ENCODE measurements at regions not wholly inside any gene's neighbourhood (a gene's known extent, or its start where the extent isn't known, plus 50 kb on each side); places are given as distances from the start of the nearest gene placed in this dataset.
A peak's percentile ranks its signal among the peaks of the same experiment; 100 is the strongest.

GRCh38 chr6:22053391-22053997, 243.3 kb downstream of the PRL start:
- no peak for DNase-seq (ENCODE audit: extremely low spot score)
- TF ChIP-seq, protein P1, sequence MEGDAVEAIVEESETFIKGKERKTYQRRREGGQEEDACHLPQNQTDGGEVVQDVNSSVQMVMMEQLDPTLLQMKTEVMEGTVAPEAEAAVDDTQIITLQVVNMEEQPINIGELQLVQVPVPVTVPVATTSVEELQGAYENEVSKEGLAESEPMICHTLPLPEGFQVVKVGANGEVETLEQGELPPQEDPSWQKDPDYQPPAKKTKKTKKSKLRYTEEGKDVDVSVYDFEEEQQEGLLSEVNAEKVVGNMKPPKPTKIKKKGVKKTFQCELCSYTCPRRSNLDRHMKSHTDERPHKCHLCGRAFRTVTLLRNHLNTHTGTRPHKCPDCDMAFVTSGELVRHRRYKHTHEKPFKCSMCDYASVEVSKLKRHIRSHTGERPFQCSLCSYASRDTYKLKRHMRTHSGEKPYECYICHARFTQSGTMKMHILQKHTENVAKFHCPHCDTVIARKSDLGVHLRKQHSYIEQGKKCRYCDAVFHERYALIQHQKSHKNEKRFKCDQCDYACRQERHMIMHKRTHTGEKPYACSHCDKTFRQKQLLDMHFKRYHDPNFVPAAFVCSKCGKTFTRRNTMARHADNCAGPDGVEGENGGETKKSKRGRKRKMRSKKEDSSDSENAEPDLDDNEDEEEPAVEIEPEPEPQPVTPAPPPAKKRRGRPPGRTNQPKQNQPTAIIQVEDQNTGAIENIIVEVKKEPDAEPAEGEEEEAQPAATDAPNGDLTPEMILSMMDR (IDR thresholded peaks at IDR 0.05; ENCODE audit: control extremely low read depth, extremely low read depth, low read depth, missing control alignments), result no peak
- POLR2A ChIA-PET, result no interaction called here
- CTCF ChIA-PET, result interaction anchor here (0.8 to 1.6 kb wide), 2 partner anchors 9 to 11 kb away, joined by 3 to 6 read pairs; no protein-coding TSS in a partner anchor

DNA sequence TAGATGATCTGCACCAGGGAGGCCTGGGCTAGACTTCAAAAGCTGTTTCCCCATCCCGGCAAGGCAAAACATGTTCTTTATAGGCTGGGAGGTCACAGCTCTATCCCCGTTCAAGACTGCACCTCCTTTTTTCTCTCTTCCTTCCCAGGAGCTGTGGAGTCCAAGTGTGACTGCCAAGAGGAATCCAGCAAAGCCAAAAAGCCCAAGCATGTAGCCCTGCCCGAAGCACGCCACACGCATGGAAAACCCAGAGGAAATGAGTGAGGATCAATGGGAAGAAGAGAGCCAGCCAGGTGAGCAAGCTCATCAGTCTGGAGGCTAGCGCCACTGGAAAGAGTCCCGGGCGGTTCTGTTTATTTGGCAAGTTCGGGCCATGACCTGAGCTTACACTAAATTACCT, 240.4 kb downstream of the PRL start:
- TF ChIP-seq, protein P1 (IDR thresholded peaks at IDR 0.05; ENCODE audit: control extremely low read depth, extremely low read depth, low read depth, missing control alignments), result no peak
- ChIA-PET CTCF (interaction anchor here (1.1 to 1.3 kb wide), 2 partner anchors 9 to 13 kb away, joined by 4 to 6 read pairs; no protein-coding TSS in a partner anchor), POLR2A (no interaction called here)
- DNase-seq (ENCODE audit: extremely low spot score), result no peak

- no peak for DNase-seq (ENCODE audit: extremely low spot score)
- POLR2A ChIA-PET, result no interaction called here
- CTCF ChIA-PET, result no interaction called here
- TF ChIP-seq, protein P1 (IDR thresholded peaks at IDR 0.05; ENCODE audit: control extremely low read depth, extremely low read depth, low read depth, missing control alignments), result no peak
Measured at GRCh38 chr6:22057962-22058361, 238.9 kb downstream of the PRL start.

DNA sequence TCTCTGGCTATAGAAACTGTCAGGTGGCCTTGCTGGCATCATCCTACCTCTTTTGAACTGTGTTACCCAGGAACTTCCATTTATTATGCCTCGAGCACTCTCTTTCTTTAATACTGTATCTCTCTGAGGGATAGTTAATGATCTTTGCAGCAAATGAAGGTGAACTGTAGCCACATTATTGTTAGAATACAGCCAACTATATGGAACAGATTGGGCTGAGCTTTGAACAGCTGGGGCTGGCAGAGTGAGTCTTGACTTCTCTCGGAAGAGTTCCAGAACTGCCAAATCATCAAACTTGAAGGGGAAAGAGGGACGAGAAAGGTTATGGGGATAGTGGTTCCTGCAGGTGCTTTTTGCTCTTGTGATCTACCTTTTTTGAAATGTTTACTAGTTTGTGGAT, 237.7 kb downstream of the PRL start:
- ChIA-PET POLR2A (no interaction called here), CTCF (interaction anchor here (1.0 to 2.0 kb wide), 3 partner anchors 9 to 30 kb away, joined by 3 to 5 read pairs (median 4); no protein-coding TSS in a partner anchor)
- DNase-seq (ENCODE audit: extremely low spot score), result no peak
- TF ChIP-seq, protein P1 (IDR thresholded peaks at IDR 0.05; ENCODE audit: control extremely low read depth, extremely low read depth, low read depth, missing control alignments), result no peak

DNA sequence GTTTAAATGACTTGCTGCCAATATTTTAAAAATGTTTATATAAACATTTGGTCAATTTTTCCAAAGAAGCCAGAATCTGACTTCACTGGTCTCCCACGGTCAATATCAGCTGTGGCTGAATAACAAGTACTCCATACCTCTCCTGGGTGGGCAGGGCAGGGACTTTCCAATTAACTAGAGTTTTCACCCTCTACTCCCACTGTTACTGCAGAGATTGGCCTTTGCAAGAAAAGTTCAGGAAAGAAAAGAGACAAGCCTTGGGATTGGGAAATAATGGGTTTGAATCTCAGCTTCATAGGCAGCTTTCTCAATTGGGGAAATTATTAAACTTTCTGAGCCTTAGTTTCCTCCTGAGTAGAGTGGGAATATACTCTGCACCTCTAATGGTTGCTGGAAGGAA, 236.9 kb downstream of the PRL start:
- ChIA-PET CTCF (interaction anchor here (1.4 to 2.0 kb wide), 2 partner anchors 9 to 17 kb away, joined by 4 to 5 read pairs; no protein-coding TSS in a partner anchor), POLR2A (no interaction called here)

DNA sequence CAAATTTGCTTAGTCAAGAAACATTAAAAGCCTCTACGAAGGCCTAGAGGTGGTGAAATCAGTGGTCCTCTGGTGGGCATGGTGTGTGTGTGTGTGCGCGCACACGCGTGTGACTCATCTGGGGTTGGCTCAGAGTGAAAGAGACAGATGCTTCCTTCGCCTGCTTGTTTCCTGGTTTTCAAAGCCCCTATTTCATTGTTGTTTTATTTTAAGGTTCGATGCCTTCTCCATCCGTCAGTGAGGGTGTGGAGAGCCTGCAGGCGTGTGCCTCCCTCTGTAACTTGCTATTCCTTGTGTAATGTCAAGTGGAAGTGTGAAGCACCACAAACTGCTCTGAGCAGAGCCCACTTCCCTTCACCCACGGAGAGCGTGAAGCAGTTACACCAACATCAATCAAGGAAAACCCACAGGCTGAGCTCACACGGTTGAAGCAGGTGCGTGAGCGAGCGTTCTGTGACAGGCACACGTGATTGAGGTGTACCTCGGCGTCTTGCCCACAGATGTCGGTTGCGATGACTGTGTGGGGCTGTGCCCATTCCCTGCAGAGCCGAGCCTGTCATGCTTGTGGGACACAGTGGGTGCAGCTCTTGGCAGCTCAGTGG, 233.9 kb downstream of the PRL start:
- ChIA-PET POLR2A (no interaction called here), CTCF (interaction anchor here (1.0 to 2.0 kb wide), 3 partner anchors 12 to 86 kb away, joined by 3 to 5 read pairs (median 4); no protein-coding TSS in a partner anchor)
- TF ChIP-seq, protein P1 (IDR thresholded peaks at IDR 0.05; ENCODE audit: control extremely low read depth, extremely low read depth, low read depth, missing control alignments), result no peak
- DNase-seq (ENCODE audit: extremely low spot score), result peak; percentile 32

More for the DNA sequence above, 236.9 kb downstream of the PRL start:
- TF ChIP-seq, protein P1 (IDR thresholded peaks at IDR 0.05; ENCODE audit: control extremely low read depth, extremely low read depth, low read depth, missing control alignments), result no peak
- DNase-seq (ENCODE audit: extremely low spot score), result no peak
